LNCaP clone FGC (cell line): ENCODE measurements at regions not wholly inside any gene's neighbourhood (a gene's known extent, or its start where the extent isn't known, plus 50 kb on each side); places are given as distances from the start of the nearest gene placed in this dataset.

Source experiments
- DNase-seq: peaks from one replicate; pipeline ENCODE4 v3.0.0-alpha.2; 2011; ENCODE audit warnings: low read depth
- H3K4me3 ChIP-seq: 2 replicates; pipeline ENCODE4 v1.5.1; 2011; ENCODE audit warnings: mild to moderate bottlenecking, low read depth, low read length, control low read depth
- CTCF ChIP-seq: IDR thresholded peaks from 2 replicates; pipeline ENCODE4 v1.5.1; 2012; ENCODE audit warnings: mild to moderate bottlenecking; ENCODE audit not compliant: control insufficient read depth, insufficient read depth; ENCODE audit errors: extremely low read depth

- no peak for TF ChIP-seq CTCF
- DNase-seq = no peak
- H3K4me3 ChIP-seq = no peak overlapping the region
Observed at GRCh38 chr11:26846227-26846626, 124.4 kb upstream of the SLC5A12 start.

GRCh38 chr11:26847459-26847858 lies 125.6 kb upstream of the SLC5A12 start:
- DNase-seq = peak; percentile 83
- H3K4me3 ChIP-seq = no peak overlapping the region
- no peak for TF ChIP-seq CTCF

- no peak for TF ChIP-seq CTCF
- DNase-seq = no peak
- H3K4me3 ChIP-seq = no peak overlapping the region
Observed at GRCh38 chr11:26847977-26848376, 126.1 kb upstream of the SLC5A12 start.

GRCh38 chr11:26849036-26849435 lies 127.2 kb upstream of the SLC5A12 start:
- no peak for TF ChIP-seq CTCF
- DNase-seq = no peak
- H3K4me3 ChIP-seq = no peak overlapping the region

GRCh38 chr11:26851291-26851690 lies 129.4 kb upstream of the SLC5A12 start:
- TF ChIP-seq CTCF = no peak
- DNase-seq = no peak

GRCh38 chr11:26851696-26852095 lies 129.8 kb upstream of the SLC5A12 start:
- TF ChIP-seq CTCF = no peak
- DNase-seq = no peak
- no peak overlapping the region for H3K4me3 ChIP-seq

More at GRCh38 chr11:26851291-26851690, 129.4 kb upstream of the SLC5A12 start:
- no peak overlapping the region for H3K4me3 ChIP-seq

- H3K4me3 ChIP-seq = no peak overlapping the region
- TF ChIP-seq CTCF = no peak
- no peak for DNase-seq
Observed at GRCh38 chr11:26858098-26858497, 135.8 kb upstream of the FIBIN start.
